Astrocyte (in vitro differentiated cells and primary cell): ENCODE measurements at regions not wholly inside any gene's neighbourhood (a gene's known extent, or its start where the extent isn't known, plus 50 kb on each side); places are given as distances from the start of the nearest gene placed in this dataset.
"Not testable (repeated sequence)": the region's sequence is repeated elsewhere in the genome, so short reads cannot be mapped to it uniquely, and the experiment has no call there.

ENCODE experiments used
- DNase-seq: peaks from one replicate; pipeline ENCODE4 v3.0.0-alpha.2; 2010; ENCODE audit warnings: low read depth
- FAIRE-seq: peaks from 2 replicates; lab custom pipeline; 2011; peaks lifted over from hg19 to GRCh38; lab: Jason Lieb, UNC
- H2AFZ ChIP-seq: 2 replicates; pipeline ENCODE4 v1.6.0; 2012; ENCODE audit warnings: low read depth, low read length, inconsistent platforms
- H3K27ac ChIP-seq: 2 replicates; pipeline ENCODE4 v1.5.1; 2011; ENCODE audit warnings: low read depth, low read length, inconsistent platforms
- H3K27me3 ChIP-seq: 2 replicates; pipeline ENCODE4 v1.6.0; 2011; ENCODE audit warnings: low read length, inconsistent platforms; ENCODE audit not compliant: insufficient read depth
- H3K36me3 ChIP-seq: 2 replicates; pipeline ENCODE4 v1.5.1; 2011; ENCODE audit warnings: low read length, inconsistent platforms; ENCODE audit not compliant: insufficient read depth
- H3K4me1 ChIP-seq: 2 replicates; pipeline ENCODE4 v1.5.1; 2011; ENCODE audit warnings: low read length, inconsistent platforms; ENCODE audit not compliant: insufficient read depth
- H3K4me2 ChIP-seq: 2 replicates; pipeline ENCODE4 v1.6.0; 2012; ENCODE audit warnings: low read length, inconsistent platforms
- H3K4me3 ChIP-seq: 2 replicates; pipeline ENCODE4 v1.5.1; 2011; ENCODE audit warnings: low read depth, mild to moderate bottlenecking, low read length, inconsistent platforms; ENCODE audit not compliant: insufficient read depth
- H3K79me2 ChIP-seq: 2 replicates; pipeline ENCODE4 v1.6.0; 2012; ENCODE audit warnings: mild to moderate bottlenecking, low read length, inconsistent platforms; ENCODE audit not compliant: insufficient read depth
- H3K9ac ChIP-seq: 2 replicates; pipeline ENCODE4 v1.6.0; 2012; ENCODE audit warnings: mild to moderate bottlenecking, low read length, inconsistent platforms
- H3K9me3 ChIP-seq: 2 replicates; pipeline ENCODE4 v1.5.1; 2012; ENCODE audit warnings: low read depth, mild to moderate bottlenecking, low read length, inconsistent platforms; ENCODE audit not compliant: insufficient read depth
- H4K20me1 ChIP-seq: 2 replicates; pipeline ENCODE4 v1.6.0; 2012; ENCODE audit warnings: low read length, inconsistent platforms; ENCODE audit not compliant: insufficient read depth
- H3K27ac Mint-ChIP-seq: one replicate; pipeline ENCODE4 v1.8.0; 2021; ENCODE audit warnings: mild to moderate bottlenecking, mixed read lengths; ENCODE audit not compliant: unreplicated experiment
- H3K27me3 Mint-ChIP-seq: one replicate; pipeline ENCODE4 v1.8.0; 2021; ENCODE audit warnings: low read depth, mixed read lengths; ENCODE audit not compliant: unreplicated experiment
- H3K36me3 Mint-ChIP-seq: one replicate; pipeline ENCODE4 v1.8.0; 2021; ENCODE audit warnings: low read depth, mixed read lengths; ENCODE audit not compliant: unreplicated experiment
- H3K4me1 Mint-ChIP-seq: one replicate; pipeline ENCODE4 v1.8.0; 2021; ENCODE audit warnings: low read depth, mixed read lengths; ENCODE audit not compliant: unreplicated experiment
- H3K4me3 Mint-ChIP-seq: one replicate; pipeline ENCODE4 v1.8.0; 2021; ENCODE audit warnings: mild to moderate bottlenecking, moderate library complexity, mixed read lengths; ENCODE audit not compliant: unreplicated experiment
- H3K9me3 Mint-ChIP-seq: one replicate; pipeline ENCODE4 v1.8.0; 2021; ENCODE audit warnings: mild to moderate bottlenecking, mixed read lengths; ENCODE audit not compliant: unreplicated experiment
- EZH2 ChIP-seq: IDR thresholded peaks from 2 replicates; pipeline ENCODE4 v1.6.1; 2012; ENCODE audit warnings: mild to moderate bottlenecking, low read length, inconsistent platforms; ENCODE audit not compliant: insufficient read depth
- TF ChIP-seq, protein P1 (sequence below): IDR thresholded peaks from 2 replicates; pipeline ENCODE4 v1.5.1; 2011; ENCODE audit warnings: low read depth, mild to moderate bottlenecking, inconsistent platforms, low read length, moderate library complexity; ENCODE audit not compliant: insufficient read depth

DNA sequence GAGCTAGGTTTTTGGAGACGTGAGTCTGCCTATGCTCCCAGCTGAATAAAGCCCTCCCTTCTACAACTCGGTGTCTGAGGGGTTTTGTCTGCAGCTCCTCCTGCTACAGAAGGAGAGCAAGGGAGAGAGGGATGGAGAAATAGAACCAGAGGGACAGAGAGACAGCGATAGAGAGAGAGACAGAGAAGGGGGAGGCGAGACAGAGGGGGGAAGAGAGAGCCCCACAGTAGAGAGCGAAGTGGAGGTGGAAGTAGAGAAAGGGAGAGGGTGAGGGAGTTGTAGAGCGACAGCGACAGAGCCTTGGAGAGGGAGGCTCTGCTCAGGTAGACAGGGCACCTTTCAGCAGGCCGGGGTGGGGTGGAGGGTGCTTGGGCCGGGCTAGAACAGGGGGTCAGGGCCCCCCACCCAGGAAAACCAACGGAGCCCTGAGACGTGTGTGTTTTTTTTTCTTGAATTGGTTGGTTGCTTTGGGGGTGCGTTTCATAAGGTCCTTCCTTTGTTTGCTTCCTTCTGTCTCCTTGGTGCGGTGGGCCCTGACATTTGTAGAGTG, 442.4 kb upstream of the DEFB115 start:
- H3K27ac Mint-ChIP-seq, DNase-seq, H3K36me3 ChIP-seq, H3K27me3 ChIP-seq, H3K27ac ChIP-seq, H4K20me1 ChIP-seq, H3K4me2 ChIP-seq, H3K4me3 Mint-ChIP-seq, H3K9ac ChIP-seq, H3K27me3 Mint-ChIP-seq, H2AFZ ChIP-seq, FAIRE-seq, H3K4me1 Mint-ChIP-seq, H3K4me3 ChIP-seq, H3K4me1 ChIP-seq, H3K79me2 ChIP-seq, H3K36me3 Mint-ChIP-seq: not testable (repeated sequence)
- peaks cover 14% of the 10 kb centered on the region for H3K9me3 Mint-ChIP-seq
- H3K9me3 ChIP-seq = peaks cover 15% of the 10 kb centered on the region

DNA sequence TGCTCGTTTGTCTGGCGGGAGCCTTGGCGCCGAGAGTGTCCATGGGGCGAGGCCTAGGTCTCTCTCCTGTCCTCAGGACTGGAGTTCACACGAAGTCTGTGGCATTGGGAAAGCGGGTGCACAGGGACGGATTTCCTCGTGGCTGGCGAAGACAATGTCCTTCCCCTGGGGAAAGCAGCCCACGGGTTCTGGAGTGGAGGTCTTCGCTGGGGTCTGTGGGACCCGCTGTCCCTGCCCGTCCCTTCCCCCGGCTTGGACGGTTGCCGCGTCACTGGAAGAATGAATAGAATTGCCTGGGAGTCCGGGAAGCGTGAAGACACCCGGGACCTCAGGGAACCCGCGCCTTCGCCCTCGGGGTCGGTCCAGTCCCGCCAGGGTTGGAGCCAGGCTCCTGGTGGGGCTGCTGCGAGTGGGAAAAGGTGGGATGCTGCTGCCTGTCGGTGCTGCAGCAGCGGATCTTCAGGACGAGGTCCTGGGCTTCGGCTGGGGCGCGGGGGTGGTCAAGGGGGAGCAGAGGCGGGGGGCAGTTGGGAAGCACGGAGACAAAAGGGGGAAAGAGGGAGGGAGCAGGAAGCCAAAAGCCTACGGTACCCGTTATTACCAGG, 441.8 kb upstream of the DEFB115 start:
- no peak overlapping the region for H3K9ac ChIP-seq
- H2AFZ ChIP-seq = no peak overlapping the region
- TF ChIP-seq EZH2 = no peak
- TF ChIP-seq, protein P1, sequence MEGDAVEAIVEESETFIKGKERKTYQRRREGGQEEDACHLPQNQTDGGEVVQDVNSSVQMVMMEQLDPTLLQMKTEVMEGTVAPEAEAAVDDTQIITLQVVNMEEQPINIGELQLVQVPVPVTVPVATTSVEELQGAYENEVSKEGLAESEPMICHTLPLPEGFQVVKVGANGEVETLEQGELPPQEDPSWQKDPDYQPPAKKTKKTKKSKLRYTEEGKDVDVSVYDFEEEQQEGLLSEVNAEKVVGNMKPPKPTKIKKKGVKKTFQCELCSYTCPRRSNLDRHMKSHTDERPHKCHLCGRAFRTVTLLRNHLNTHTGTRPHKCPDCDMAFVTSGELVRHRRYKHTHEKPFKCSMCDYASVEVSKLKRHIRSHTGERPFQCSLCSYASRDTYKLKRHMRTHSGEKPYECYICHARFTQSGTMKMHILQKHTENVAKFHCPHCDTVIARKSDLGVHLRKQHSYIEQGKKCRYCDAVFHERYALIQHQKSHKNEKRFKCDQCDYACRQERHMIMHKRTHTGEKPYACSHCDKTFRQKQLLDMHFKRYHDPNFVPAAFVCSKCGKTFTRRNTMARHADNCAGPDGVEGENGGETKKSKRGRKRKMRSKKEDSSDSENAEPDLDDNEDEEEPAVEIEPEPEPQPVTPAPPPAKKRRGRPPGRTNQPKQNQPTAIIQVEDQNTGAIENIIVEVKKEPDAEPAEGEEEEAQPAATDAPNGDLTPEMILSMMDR = no peak
- no peak for FAIRE-seq
- Mint-ChIP-seq H3K27me3 (peaks cover 2% of the 10 kb centered on the region), H3K36me3 (peaks cover 3% of the 10 kb centered on the region), H3K4me3 (no peak overlapping the region), H3K9me3 (peaks cover 14% of the 10 kb centered on the region), H3K4me1 (no peaks in the 10 kb centered on the region), H3K27ac (no peak overlapping the region)
- no peaks in the 10 kb centered on the region for H4K20me1 ChIP-seq
- no peaks in the 10 kb centered on the region for H3K79me2 ChIP-seq
- H3K27me3 ChIP-seq = no peaks in the 10 kb centered on the region
- H3K9me3 ChIP-seq = peaks cover 15% of the 10 kb centered on the region
- no peak overlapping the region for H3K4me2 ChIP-seq
- DNase-seq = no peak
- no peaks in the 10 kb centered on the region for H3K4me1 ChIP-seq
- no peaks in the 10 kb centered on the region for H3K36me3 ChIP-seq
- no peak overlapping the region for H3K27ac ChIP-seq
- no peak overlapping the region for H3K4me3 ChIP-seq

DNA sequence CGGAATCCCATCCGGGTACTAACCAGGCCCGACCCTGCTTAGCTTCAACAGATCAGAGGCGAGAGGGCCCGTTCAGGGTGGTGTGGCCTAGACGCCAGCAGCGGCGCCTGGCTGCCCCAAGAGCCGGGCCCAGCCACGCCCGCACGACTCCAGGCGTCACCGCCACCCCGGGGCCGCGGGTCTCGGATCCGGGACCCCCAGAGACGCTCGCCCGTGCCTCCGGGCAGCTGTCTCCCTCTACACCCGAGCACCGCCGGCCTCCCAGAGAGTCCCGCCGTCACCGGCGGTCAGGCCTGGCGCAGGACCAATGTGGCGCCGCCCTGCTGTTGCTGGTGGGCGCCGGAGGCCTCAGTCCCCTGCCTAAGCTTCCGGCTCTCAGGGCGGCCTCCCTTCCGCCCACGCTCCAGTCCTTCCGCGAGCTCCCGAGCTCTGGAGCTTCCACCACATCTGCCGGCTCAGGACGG, 441.2 kb upstream of the DEFB115 start:
- Histone ChIP-seq H3K36me3 (no peaks in the 10 kb centered on the region), H3K79me2 (no peaks in the 10 kb centered on the region), H3K27ac (no peak overlapping the region), H3K27me3 (no peaks in the 10 kb centered on the region), H3K4me1 (no peaks in the 10 kb centered on the region), H2AFZ (no peak overlapping the region), H3K4me2 (no peak overlapping the region), H3K4me3 (no peak overlapping the region), H4K20me1 (no peaks in the 10 kb centered on the region), H3K9ac (no peak overlapping the region), H3K9me3 (peaks cover 15% of the 10 kb centered on the region)
- no peak for FAIRE-seq
- H3K27ac Mint-ChIP-seq = no peak overlapping the region
- no peak for DNase-seq
- TF ChIP-seq EZH2 = no peak
- TF ChIP-seq, protein P1 = no peak
- no peaks in the 10 kb centered on the region for H3K4me1 Mint-ChIP-seq
- H3K9me3 Mint-ChIP-seq = peaks cover 14% of the 10 kb centered on the region
- no peak overlapping the region for H3K4me3 Mint-ChIP-seq
- peaks cover 3% of the 10 kb centered on the region for H3K36me3 Mint-ChIP-seq
- peaks cover 2% of the 10 kb centered on the region for H3K27me3 Mint-ChIP-seq

DNA sequence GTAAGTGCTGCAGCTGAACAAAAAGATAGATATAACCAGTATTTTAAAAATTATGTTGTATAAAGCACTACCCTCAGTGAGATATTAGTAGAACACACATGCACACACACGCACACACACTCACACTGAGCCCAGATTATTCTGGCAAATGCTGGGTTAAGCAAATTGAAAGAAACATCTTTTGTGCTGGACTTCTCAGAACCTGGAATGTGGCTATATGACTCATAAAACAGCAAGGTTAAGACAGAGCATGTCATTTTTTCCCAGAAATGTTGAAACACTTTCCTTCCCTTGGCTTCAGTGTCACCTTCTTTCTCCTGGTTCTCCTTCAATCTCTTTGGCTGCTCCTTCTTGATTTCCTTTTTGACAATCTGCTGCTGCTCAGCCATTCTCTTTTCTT, 435.8 kb upstream of the DEFB115 start:
- not testable (repeated sequence) for H4K20me1 ChIP-seq, H3K27ac Mint-ChIP-seq, H3K4me1 ChIP-seq, H3K9me3 Mint-ChIP-seq, H3K79me2 ChIP-seq, H3K4me1 Mint-ChIP-seq, H3K27me3 Mint-ChIP-seq, DNase-seq, H3K9ac ChIP-seq, H3K27ac ChIP-seq, H3K27me3 ChIP-seq, FAIRE-seq, H3K4me3 ChIP-seq, H3K9me3 ChIP-seq, H3K4me2 ChIP-seq, H2AFZ ChIP-seq, H3K36me3 ChIP-seq, H3K4me3 Mint-ChIP-seq, H3K36me3 Mint-ChIP-seq

DNA sequence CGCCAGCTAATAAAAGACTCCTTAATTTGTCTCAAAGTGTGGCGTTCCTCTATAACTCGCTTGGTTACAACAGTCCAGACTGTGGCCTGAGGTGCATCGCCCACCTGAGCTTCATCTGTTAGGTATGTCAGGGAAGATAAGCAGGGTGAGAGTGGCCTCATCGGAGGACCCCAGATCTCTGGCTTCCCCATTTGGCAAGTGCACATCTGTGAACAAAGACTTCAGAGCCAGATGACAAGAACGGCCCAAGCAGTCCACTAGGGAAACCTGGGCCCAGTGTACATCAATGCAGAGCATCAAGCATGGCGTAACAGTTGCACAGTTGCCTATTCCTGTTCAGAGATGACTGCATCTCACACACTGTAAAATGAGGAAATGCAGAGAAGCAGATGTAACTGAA, 432.8 kb upstream of the DEFB115 start:
- H3K27ac Mint-ChIP-seq, H3K27ac ChIP-seq, H3K79me2 ChIP-seq, H3K36me3 ChIP-seq, FAIRE-seq, H3K9ac ChIP-seq, H3K4me3 Mint-ChIP-seq, H4K20me1 ChIP-seq, DNase-seq, H2AFZ ChIP-seq, H3K27me3 Mint-ChIP-seq, H3K9me3 Mint-ChIP-seq, H3K4me2 ChIP-seq, H3K4me1 ChIP-seq, H3K4me3 ChIP-seq, H3K4me1 Mint-ChIP-seq, H3K36me3 Mint-ChIP-seq, H3K9me3 ChIP-seq, H3K27me3 ChIP-seq: not testable (repeated sequence)
